IPS-18c (cell line): ENCODE measurements at regions not wholly inside any gene's neighbourhood (a gene's known extent, or its start where the extent isn't known, plus 50 kb on each side); places are given as distances from the start of the nearest gene placed in this dataset.

Experiments
- H3K4me3 ChIP-seq: 2 replicates; pipeline ENCODE4 v1.7.0; 2013; ENCODE audit warnings: low read depth, mild to moderate bottlenecking, low read length, moderate library complexity; ENCODE audit not compliant: insufficient read depth
- H3K9me3 ChIP-seq: one replicate; pipeline ENCODE4 v1.6.1; 2013; ENCODE audit warnings: mild to moderate bottlenecking, low read length, moderate library complexity; ENCODE audit not compliant: control insufficient read depth, insufficient read depth

DNA sequence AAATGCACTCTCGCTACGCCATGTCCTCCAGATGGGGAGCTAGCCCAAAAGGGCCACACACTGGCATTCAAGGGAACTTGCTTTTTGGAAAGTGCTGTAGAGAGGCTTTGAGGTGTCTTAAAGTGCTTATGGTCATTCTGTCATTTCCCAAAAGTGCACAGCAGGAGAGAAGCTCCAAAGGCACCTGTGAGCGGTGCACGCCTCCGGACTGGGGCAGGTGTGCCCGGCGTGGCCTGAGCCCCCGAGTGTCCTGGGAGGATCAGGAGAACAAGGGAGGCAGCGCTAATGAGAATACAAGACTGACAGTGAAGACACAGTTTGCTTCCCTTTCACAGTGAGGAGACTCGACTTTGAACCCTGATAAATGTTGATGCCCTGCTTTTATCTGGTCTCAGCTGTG lies 419.0 kb upstream of the MKI67 start:
- H3K9me3 ChIP-seq, result no peaks in the 10 kb centered on the region

DNA sequence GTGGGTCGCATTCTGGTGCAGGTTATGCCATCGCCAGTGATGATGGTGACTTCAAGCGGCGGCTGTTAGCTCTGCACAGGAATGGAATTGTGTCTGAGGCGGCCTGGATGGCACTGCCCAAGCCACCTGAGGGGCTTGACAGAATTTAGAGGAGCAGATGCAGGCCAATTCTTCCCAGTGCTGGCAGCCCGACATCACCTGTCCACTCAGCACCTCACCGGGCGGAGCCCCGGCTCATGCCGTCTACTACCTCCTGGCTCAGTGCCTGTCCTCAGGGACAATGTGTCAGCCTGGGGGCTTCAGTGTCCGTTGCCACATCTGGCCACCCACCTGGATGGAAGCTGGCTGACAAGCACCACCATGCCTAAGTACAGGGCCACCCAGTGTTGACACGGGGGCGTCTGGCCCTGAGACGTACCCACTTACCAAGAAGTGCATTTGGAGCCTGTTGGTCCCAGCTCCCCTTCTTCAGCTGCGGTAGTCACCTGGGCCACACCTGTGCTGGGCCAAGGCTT lies 420.5 kb upstream of the MKI67 start:
- Histone ChIP-seq H3K9me3 (no peaks in the 10 kb centered on the region), H3K4me3 (no peak overlapping the region)

More for the DNA sequence above, 419.0 kb upstream of the MKI67 start:
- H3K4me3 ChIP-seq, result no peak overlapping the region

DNA sequence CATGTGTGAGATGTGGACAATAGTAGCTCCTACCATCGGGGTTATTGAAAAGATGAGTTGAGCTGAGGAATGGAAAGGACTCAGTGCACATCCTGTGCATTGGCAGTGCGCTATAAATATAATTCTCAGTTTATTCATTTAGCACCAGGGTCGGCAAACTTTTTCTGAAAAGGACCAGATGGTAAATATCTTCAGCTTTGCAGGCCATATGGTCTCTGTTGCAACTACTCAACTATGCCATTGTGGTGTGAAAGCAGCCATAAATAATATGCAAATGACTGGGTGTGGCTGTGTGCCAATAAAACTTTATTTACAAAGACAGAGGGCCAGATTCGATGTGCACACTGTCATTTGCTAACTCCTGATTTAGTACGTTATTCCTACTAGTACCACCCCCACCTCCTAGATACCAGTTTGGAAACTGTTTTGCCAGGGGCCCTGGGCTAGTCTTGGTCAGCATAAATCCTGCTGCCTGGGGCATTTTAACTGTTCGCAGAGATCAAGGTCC lies 422.9 kb upstream of the MKI67 start:
- no peaks in the 10 kb centered on the region for H3K9me3 ChIP-seq
- no peak overlapping the region for H3K4me3 ChIP-seq

DNA sequence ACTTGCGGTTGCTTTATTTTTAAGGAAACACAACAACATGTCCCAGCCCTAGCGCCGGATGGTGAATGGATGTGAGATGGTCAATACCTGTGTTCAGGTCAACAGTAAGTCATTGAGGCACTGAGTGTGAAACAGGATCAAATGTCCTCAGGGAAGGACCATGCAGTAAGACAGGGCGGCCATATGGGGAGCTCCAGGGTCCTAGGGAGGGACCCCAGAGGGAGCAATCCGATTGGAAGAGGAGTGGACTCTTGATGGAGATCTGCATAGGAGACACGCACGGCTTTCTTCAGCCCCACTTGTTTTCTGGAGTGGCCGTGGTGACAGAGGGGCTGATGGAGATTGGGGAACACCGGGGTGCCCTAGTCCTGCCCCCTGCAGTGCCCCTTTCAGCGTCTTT lies 423.8 kb upstream of the MKI67 start:
- H3K4me3 ChIP-seq, result no peak overlapping the region
- H3K9me3 ChIP-seq, result no peaks in the 10 kb centered on the region

- Histone ChIP-seq H3K9me3 (no peaks in the 10 kb centered on the region), H3K4me3 (no peak overlapping the region)
Observed at GRCh38 chr10:128551475-128551874, 425.3 kb upstream of the MKI67 start.

DNA sequence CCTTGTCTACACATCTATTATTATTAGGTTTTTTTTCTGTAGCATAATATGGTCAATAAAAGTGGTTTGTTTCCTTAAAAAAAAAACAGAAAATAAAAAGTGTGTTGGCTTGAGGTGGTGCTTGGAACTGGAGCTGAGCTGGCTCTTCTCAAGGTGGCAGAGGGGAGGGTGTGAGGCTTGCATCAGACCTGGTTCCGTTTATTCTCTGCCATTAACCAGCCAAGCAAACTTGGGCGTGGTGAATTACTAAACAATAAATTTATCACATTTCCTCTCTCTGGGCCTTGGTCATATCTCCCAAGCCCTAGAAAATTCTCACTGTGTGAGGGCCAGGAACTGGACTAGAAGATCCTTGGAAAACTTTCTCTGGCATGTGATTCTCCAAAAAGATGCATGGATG lies 427.5 kb upstream of the MKI67 start:
- no peaks in the 10 kb centered on the region for H3K9me3 ChIP-seq
- H3K4me3 ChIP-seq, result no peak overlapping the region

- no peaks in the 10 kb centered on the region for H3K9me3 ChIP-seq
- no peak overlapping the region for H3K4me3 ChIP-seq
Observed at GRCh38 chr10:128556182-128557110, 430.2 kb upstream of the MKI67 start.

DNA sequence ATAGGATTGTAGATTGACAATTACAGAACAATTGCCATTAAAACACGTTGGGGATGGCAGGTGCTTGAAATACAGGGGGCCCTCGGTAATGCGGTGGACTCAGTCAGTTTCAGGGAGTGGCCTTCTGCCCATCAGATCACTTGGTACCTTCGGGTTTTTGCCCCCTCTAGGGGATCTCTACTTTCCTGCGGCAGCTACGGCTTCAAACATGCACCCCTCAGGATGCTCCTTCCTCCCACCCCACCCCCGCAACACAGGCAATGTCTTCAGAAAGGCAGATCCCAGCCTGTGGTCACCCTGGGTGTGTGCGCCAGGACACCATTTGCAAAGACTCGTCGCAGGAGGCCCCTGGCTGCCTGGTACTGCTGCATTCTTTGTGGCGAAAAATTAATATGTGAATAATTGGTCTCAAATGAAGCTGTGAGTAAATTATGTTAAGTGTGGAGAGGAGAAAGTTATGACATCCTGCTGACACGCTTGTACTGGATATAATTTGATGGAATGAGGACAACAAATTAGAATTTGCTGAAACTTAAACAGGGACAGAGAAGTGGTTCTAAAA lies 431.0 kb upstream of the MKI67 start:
- H3K4me3 ChIP-seq, result no peak overlapping the region
- H3K9me3 ChIP-seq, result no peaks in the 10 kb centered on the region

DNA sequence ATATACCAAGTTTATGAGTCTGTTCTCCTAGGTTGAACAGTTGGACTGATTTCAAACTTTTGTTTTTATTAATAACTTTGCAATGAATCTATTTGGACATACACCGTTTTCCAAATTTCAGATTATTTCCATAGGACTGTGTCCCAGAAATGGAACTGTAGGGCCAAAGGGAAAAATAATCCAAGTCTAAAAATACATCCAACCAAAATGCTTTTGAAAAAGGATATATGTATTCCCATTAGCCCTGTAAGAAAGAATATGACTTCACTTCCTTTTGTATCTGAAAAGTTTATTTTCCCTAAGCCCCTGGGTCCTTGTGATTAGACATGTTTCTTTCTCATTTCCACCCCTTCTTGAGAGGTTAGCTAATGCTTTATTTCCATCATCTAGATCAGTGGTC lies 434.2 kb upstream of the MKI67 start:
- Histone ChIP-seq H3K4me3 (no peak overlapping the region), H3K9me3 (no peaks in the 10 kb centered on the region)

- Histone ChIP-seq H3K4me3 (no peak overlapping the region; the same call in 1 of the 2 replicates), H3K9me3 (no peaks in the 10 kb centered on the region)
Observed at GRCh38 chr10:128560993-128561392, 434.8 kb upstream of the MKI67 start.

DNA sequence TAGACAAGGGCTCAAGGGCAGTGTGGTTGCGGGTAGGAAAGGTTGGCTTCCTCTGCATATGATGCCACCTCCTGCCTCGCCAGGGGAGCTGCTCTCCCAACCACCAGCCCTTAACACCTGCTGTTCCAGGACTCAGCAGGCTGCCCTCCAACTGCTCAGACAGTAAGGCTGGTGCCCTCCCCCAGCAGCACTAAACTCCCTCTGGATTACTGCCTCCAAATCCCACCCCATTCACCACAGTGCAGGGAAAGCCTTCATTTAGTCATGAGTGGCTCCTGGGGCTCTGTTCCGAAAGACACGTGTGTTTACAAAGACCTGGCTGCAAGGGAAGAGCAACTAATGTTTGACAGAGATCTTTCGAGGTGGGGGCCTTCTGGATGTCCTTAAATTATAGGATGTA lies 437.2 kb upstream of the MKI67 start:
- no peaks in the 10 kb centered on the region for H3K9me3 ChIP-seq

DNA sequence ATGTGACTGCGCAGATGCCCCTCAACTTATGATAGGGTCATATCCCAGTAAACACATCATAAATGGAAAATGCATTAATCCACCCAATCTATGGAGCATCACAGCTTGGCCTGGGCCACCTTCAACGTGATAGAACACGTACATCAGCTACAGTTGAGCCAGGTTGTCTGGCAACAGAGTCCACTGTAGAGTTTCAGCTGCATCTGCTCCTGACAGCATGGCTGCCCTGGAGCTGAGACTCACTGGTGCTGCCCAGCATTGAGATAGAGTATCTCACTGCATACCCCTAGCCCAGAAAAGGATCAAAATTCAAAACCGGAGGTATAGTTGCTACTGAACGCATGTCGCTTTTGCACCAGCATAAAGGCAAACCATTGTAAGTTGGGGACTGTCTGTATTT lies 437.7 kb upstream of the MKI67 start:
- Histone ChIP-seq H3K4me3 (no peak overlapping the region), H3K9me3 (no peaks in the 10 kb centered on the region)

More for the DNA sequence above, 437.2 kb upstream of the MKI67 start:
- no peak overlapping the region for H3K4me3 ChIP-seq

DNA sequence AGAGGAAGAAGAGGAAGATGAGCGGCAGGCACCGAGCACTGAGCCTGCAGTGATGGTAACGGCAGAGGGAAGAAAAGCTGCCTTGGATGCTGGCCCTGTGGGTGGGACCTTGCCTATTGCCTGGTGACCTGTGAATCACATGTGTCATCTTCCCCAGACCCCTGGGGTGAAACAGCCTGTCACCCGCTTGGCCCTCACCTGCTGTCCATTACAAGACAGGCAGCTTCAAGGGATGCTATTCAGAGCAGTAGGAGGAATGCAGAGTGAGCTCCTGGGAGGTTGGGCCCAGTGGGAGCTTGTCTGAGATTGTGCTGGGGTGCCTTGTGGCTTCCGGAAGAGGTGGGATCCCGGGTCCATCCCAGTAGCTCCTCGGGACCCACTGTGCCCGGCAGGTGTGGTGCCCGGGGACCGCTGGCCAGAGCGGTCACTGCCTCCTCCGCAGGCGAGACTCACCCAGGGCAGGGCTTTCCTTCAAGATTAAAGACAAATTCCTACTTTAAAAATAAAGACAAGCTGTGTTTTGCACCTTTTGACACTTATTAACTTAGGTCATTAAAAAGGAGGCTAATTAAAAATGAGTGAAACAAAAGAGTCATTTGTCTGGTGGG lies 440.2 kb upstream of the MKI67 start:
- no peak overlapping the region for H3K4me3 ChIP-seq
- H3K9me3 ChIP-seq, result no peaks in the 10 kb centered on the region

- Histone ChIP-seq H3K9me3 (no peaks in the 10 kb centered on the region), H3K4me3 (no peak overlapping the region)
Observed at GRCh38 chr10:128567551-128567950, 441.3 kb upstream of the MKI67 start.

- no peaks in the 10 kb centered on the region for H3K9me3 ChIP-seq
- no peak overlapping the region for H3K4me3 ChIP-seq
Observed at GRCh38 chr10:128568041-128568440, 441.8 kb upstream of the MKI67 start.

GRCh38 chr10:128568491-128568890 lies 442.3 kb upstream of the MKI67 start:
- no peaks in the 10 kb centered on the region for H3K9me3 ChIP-seq

DNA sequence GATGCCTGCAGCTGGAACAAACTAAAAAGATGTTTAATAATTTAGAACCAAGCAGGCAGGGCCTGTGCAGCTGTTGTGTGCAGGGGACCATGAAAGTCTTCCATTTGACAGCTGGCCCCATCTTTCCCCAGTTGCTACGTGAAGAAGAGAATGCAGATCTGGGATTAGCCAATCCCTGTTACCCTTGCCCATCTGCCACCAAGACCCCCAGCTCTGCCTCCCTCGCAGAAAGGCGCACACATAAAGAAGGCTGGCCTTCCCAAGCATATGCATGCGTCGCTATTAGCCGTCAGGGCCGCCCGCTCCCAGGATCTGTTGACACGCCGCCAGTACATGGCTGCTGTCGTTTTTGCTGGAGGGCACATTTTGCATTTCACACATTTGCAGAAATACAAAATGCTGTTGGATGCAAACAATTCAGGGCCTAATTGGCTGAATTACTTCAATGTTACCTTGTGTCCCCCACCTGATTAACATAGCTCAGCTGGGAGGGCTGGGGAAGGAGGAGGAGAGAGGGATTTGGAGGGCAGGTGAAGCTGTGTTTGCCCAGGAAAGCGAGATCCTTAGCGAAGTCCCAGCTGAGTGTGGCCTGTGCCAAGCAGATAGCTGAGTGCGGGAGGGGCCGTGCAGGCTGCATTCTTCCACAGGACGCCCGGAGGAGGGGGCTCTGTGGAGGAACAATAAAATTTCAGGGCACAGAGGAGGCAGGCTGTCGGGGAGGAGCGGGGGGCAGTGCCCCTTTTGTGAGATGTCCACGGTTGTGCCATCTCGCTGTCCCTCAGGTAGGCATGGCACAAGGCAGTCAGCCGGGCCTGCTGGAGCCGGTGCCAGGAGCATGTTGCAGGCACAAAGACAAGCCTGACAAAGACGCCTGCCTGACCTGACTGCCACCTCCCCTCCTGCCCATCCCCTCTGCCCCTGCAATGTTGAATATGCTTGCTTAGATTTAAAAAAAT lies 443.0 kb upstream of the MKI67 start:
- Histone ChIP-seq H3K9me3 (no peaks in the 10 kb centered on the region), H3K4me3 (no peak overlapping the region)

More at GRCh38 chr10:128568491-128568890, 442.3 kb upstream of the MKI67 start:
- H3K4me3 ChIP-seq, result no peak overlapping the region
